GM12864 (cell line): ENCODE measurements at regions not wholly inside any gene's neighbourhood (a gene's known extent, or its start where the extent isn't known, plus 50 kb on each side); places are given as distances from the start of the nearest gene placed in this dataset.

Source experiments
- DNase-seq: peaks from one replicate; pipeline ENCODE4 v3.0.0-alpha.2; 2011; ENCODE audit warnings: low read depth
- H3K4me3 ChIP-seq: 2 replicates; pipeline ENCODE4 v1.5.1; 2011; ENCODE audit warnings: mild to moderate bottlenecking, low read depth, low read length, control low read depth
- TF ChIP-seq, protein P1 (sequence below): IDR thresholded peaks from 2 replicates; pipeline ENCODE4 v1.5.1; 2011; ENCODE audit warnings: low read depth, mild to moderate bottlenecking, moderate library complexity, low read length, control low read depth, inconsistent platforms; ENCODE audit errors: missing control alignments

DNA sequence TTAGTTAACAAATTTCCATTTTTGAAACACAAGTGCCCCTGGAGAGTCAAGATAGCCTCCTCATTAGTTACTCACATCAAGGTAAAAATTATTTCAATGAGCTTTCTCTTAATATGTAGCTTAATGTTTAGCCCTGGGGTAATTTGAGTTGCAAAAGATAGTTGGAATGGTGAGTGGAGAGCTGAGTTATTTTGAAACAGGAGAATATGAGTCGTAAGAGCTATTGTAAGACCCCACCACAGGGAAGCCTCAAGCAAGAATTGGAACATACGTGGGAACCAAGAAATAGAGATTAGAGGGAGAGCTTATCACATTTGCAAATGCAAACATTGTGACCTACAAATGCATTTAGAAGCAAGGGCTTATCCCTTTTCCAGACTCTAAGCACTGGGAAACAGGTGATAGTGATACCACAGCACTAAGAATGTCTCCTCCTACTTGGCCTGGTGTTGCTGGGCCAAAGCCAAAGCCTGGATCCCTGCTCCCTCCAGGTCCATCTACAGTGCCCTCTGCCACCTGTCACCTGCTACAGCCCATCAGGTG is 635.1 kb downstream of the PTPRC start:
- no peak overlapping the region for H3K4me3 ChIP-seq
- DNase-seq: no peak
- TF ChIP-seq, protein P1, sequence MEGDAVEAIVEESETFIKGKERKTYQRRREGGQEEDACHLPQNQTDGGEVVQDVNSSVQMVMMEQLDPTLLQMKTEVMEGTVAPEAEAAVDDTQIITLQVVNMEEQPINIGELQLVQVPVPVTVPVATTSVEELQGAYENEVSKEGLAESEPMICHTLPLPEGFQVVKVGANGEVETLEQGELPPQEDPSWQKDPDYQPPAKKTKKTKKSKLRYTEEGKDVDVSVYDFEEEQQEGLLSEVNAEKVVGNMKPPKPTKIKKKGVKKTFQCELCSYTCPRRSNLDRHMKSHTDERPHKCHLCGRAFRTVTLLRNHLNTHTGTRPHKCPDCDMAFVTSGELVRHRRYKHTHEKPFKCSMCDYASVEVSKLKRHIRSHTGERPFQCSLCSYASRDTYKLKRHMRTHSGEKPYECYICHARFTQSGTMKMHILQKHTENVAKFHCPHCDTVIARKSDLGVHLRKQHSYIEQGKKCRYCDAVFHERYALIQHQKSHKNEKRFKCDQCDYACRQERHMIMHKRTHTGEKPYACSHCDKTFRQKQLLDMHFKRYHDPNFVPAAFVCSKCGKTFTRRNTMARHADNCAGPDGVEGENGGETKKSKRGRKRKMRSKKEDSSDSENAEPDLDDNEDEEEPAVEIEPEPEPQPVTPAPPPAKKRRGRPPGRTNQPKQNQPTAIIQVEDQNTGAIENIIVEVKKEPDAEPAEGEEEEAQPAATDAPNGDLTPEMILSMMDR: no peak

DNA sequence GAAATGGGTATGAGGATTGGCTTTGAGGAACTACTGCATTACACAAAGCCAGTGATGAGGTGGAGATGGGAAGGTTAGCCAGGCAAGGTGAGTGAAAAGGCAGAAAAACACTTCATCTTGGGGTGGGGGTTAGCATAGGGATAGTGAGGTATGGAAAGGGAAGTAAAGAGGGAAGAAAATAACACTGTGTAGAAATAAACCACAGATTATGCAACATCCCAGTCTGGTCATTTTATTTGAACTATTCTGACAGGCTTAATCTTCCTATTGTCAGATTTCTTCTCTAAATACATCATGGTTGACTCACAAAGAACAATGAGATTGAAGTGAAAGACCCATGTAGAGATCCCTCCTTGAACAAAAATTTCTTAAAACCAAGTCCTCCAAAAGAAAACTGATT is 640.2 kb downstream of the PTPRC start:
- DNase-seq: no peak
- no peak overlapping the region for H3K4me3 ChIP-seq
- TF ChIP-seq, protein P1: no peak

DNA sequence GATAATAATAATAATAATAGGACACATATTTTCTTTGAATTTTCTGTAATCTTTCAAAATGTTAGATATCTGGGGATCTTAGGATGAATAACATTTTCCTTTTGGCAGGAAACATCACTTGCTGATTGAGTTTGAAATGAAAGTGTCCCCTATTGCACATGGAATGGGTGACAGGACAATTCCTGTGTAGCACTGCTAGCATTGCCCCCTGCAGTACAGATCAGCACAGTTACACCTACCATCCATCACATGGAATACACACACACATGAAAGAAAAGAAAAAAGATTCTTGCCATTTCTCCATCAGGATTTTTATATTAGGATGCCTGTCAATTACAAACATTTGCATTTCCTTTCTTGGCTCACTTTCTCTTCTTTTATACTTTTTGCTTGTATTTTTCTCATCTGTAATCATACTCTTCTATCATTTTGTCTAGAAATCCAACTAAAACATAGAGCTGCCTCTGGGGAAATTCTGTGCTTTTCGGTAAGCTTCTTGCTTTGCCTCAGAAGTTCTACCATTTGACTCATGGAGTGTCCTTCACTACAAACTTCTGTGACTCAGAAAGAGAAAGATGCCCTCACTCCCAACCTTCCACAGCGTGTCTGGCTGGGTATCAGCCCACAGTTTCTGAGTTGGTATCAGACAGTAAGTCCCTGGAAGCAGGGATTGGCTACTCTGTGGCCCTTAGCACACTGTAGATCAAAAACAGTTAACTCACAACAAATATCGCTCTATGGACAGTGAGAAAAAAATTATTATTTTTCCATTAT is 641.2 kb downstream of the PTPRC start:
- TF ChIP-seq, protein P1: no peak
- DNase-seq: no peak
- no peak overlapping the region for H3K4me3 ChIP-seq

DNA sequence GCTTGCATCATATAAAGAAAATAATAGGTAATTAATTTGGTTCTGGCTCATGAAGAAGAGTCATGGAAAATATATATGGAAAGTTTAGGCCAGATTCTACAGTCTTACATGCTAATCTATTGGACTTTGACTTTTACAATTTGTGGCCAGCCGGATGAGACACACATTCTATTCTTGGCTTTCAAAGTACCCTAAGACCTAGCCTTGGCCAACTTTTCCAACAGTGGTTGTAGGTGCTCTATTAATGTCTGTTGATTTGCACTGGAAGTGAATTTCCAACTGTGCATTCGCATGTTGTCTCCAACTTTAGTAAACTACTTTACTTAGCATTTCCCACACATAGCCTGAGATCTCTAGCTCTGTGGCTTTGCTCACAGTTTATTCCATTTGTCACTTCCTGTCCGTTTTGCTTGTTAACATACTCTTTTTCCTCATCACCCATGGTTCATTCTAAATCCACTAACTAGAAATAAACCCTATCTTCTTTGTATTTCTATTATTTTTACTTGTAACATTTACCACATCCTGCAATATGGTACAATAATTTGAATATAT is 644.0 kb downstream of the PTPRC start:
- TF ChIP-seq, protein P1: no peak
- H3K4me3 ChIP-seq: no peak overlapping the region
- DNase-seq: no peak

DNA sequence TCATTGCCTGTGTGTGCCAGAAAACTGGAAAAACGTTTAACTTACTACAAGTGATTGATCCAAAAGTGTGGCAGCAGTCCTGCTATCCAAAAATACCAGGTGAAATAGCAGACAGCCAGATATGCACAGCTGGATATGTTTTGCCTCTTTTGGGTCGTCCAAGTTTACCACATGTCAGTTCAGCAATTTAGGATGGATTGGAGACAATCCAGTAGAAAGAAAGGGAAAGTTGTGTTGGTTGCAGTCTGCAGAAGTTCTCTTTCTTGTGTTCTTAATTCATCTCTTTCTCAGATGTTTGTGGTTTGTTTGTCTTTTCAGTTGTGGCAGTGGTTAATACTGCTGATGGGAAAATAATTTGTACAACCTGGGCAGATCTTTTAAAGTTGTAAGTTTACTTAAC is 645.0 kb downstream of the PTPRC start:
- no peak for DNase-seq
- no peak overlapping the region for H3K4me3 ChIP-seq
- TF ChIP-seq, protein P1: no peak

DNA sequence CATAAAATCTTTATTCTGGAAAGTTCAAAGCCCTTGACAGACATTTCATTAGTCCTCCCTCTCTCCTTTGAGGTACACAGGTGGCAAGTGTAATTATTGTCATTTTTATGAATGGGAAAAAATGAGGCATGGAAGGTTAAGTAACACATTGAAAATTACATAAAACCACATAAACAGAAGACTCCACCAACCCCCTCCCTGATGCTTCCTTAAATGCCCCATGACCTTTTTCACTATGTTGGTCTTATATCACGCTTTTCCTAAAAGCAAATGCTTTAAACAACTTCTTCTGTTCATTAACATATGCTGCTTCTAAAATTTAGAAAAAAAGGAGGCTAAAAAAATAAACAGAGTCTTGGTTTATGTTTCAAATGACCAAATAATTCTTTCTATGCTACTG is 648.4 kb downstream of the PTPRC start:
- H3K4me3 ChIP-seq: no peak overlapping the region
- DNase-seq: no peak
- TF ChIP-seq, protein P1: no peak
